ENCODE measurements at regions not wholly inside any gene's neighbourhood (a gene's known extent, or its start where the extent isn't known, plus 50 kb on each side); places are given as distances from the start of the nearest gene placed in this dataset.

GRCh38 chr3:16024548-16024947 is 149.9 kb upstream of the GALNT15 start:
- H2AFZ ChIP-seq (ENCODE audit: low read length, unreplicated experiment), result no peak overlapping the region
- H3K4me1 ChIP-seq (ENCODE audit: control insufficient read depth, insufficient read depth, low read length, unreplicated experiment), result peaks cover 16% of the 10 kb centered on the region
- H3K27me3 ChIP-seq (ENCODE audit: insufficient read depth, low read length), result no peaks in the 10 kb centered on the region
- H3K79me2 ChIP-seq (ENCODE audit: control insufficient read depth, insufficient read depth, low read length, unreplicated experiment), result no peaks in the 10 kb centered on the region
- H3K36me3 ChIP-seq (ENCODE audit: insufficient read depth, low read length), result no peaks in the 10 kb centered on the region
- H3K4me3 ChIP-seq (ENCODE audit: low read depth, low read length), result no peak overlapping the region
- no peak overlapping the region for H3K27ac ChIP-seq (ENCODE audit: low read depth, low read length)

- H3K36me3 ChIP-seq (ENCODE audit: insufficient read depth, low read length), result no peaks in the 10 kb centered on the region
- no peaks in the 10 kb centered on the region for H3K79me2 ChIP-seq (ENCODE audit: control insufficient read depth, insufficient read depth, low read length, unreplicated experiment)
- no peak overlapping the region for H3K4me3 ChIP-seq (ENCODE audit: low read depth, low read length)
- no peaks in the 10 kb centered on the region for H3K27me3 ChIP-seq (ENCODE audit: insufficient read depth, low read length)
- no peak overlapping the region for H3K27ac ChIP-seq (ENCODE audit: low read depth, low read length)
- peaks cover 16% of the 10 kb centered on the region for H3K4me1 ChIP-seq (ENCODE audit: control insufficient read depth, insufficient read depth, low read length, unreplicated experiment)
- no peak overlapping the region for H2AFZ ChIP-seq (ENCODE audit: low read length, unreplicated experiment)
These were observed 147.7 kb upstream of the GALNT15 start for GRCh38 chr3:16026753-16027152.

- no peak overlapping the region for H2AFZ ChIP-seq (ENCODE audit: low read length, unreplicated experiment)
- H3K27ac ChIP-seq (ENCODE audit: low read depth, low read length), result no peak overlapping the region
- H3K4me3 ChIP-seq (ENCODE audit: low read depth, low read length), result no peak overlapping the region
- H3K4me1 ChIP-seq (ENCODE audit: control insufficient read depth, insufficient read depth, low read length, unreplicated experiment), result peaks cover 16% of the 10 kb centered on the region
- H3K36me3 ChIP-seq (ENCODE audit: insufficient read depth, low read length), result no peaks in the 10 kb centered on the region
- H3K79me2 ChIP-seq (ENCODE audit: control insufficient read depth, insufficient read depth, low read length, unreplicated experiment), result no peaks in the 10 kb centered on the region
- no peaks in the 10 kb centered on the region for H3K27me3 ChIP-seq (ENCODE audit: insufficient read depth, low read length)
These were observed 145.9 kb upstream of the GALNT15 start for GRCh38 chr3:16028604-16029003.

GRCh38 chr3:16030342-16030741 is 144.1 kb upstream of the GALNT15 start:
- H3K79me2 ChIP-seq (ENCODE audit: control insufficient read depth, insufficient read depth, low read length, unreplicated experiment), result no peaks in the 10 kb centered on the region
- no peaks in the 10 kb centered on the region for H3K36me3 ChIP-seq (ENCODE audit: insufficient read depth, low read length)
- peaks cover 16% of the 10 kb centered on the region for H3K4me1 ChIP-seq (ENCODE audit: control insufficient read depth, insufficient read depth, low read length, unreplicated experiment)
- no peak overlapping the region for H3K4me3 ChIP-seq (ENCODE audit: low read depth, low read length)
- H3K27ac ChIP-seq (ENCODE audit: low read depth, low read length), result no peak overlapping the region
- no peaks in the 10 kb centered on the region for H3K27me3 ChIP-seq (ENCODE audit: insufficient read depth, low read length)
- no peak overlapping the region for H2AFZ ChIP-seq (ENCODE audit: low read length, unreplicated experiment)

DNA sequence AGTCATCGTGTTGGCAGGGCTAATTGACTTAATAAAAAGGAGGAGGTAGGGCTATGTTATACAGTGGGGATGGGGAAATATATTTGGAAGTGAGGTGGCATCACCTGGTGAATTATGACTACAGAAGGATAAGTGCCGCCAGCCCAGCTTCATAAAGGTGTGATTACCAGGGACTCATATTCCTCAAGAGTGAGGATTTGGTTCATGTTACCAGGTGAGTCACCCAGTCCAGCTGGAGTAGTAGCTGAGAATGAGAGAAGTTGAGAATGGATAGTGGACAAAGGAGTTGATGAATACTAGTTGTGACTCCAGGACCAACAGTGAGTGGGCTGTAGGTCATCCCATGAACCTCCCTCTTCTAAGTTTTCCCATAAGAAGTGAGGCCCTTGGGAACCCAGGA is 143.0 kb upstream of the GALNT15 start:
- no peak overlapping the region for H2AFZ ChIP-seq (ENCODE audit: low read length, unreplicated experiment)
- H3K36me3 ChIP-seq (ENCODE audit: insufficient read depth, low read length), result no peaks in the 10 kb centered on the region
- H3K79me2 ChIP-seq (ENCODE audit: control insufficient read depth, insufficient read depth, low read length, unreplicated experiment), result no peaks in the 10 kb centered on the region
- H3K27me3 ChIP-seq (ENCODE audit: insufficient read depth, low read length), result no peaks in the 10 kb centered on the region
- no peak overlapping the region for H3K4me3 ChIP-seq (ENCODE audit: low read depth, low read length)
- peaks cover 16% of the 10 kb centered on the region for H3K4me1 ChIP-seq (ENCODE audit: control insufficient read depth, insufficient read depth, low read length, unreplicated experiment)
- no peak overlapping the region for H3K27ac ChIP-seq (ENCODE audit: low read depth, low read length)

GRCh38 chr3:16033889-16034687 is 140.4 kb upstream of the GALNT15 start:
- Histone ChIP-seq H3K79me2 (ENCODE audit: control insufficient read depth, insufficient read depth, low read length, unreplicated experiment) (no peaks in the 10 kb centered on the region), H3K27ac (ENCODE audit: low read depth, low read length) (no peak overlapping the region), H3K27me3 (ENCODE audit: insufficient read depth, low read length) (no peaks in the 10 kb centered on the region), H2AFZ (ENCODE audit: low read length, unreplicated experiment) (no peak overlapping the region), H3K36me3 (ENCODE audit: insufficient read depth, low read length) (no peaks in the 10 kb centered on the region), H3K4me1 (ENCODE audit: control insufficient read depth, insufficient read depth, low read length, unreplicated experiment) (peaks cover 1% of the 10 kb centered on the region), H3K4me3 (ENCODE audit: low read depth, low read length) (no peak overlapping the region)

DNA sequence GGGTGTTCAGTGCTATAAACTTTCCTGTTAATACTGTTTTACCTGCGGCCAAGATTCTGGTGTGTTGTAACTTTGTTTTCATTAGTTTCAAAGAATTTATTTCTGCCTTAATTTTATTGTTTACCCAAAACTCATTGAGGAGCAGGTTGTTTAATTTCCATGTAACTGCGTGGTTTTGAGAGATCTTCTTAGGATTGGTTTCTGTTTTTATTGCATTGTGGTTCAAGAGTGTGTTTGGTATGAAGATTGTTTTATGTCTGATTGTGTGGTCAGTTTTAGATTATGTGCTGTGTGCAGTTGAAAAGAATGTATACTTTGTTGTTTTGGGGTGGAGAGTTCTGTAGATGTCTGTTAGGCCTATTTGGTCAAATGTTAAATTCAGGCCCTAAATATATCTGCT is 133.5 kb upstream of the GALNT15 start:
- Histone ChIP-seq H3K27ac (ENCODE audit: low read depth, low read length) (no peak overlapping the region), H3K4me1 (ENCODE audit: control insufficient read depth, insufficient read depth, low read length, unreplicated experiment) (no peaks in the 10 kb centered on the region), H3K36me3 (ENCODE audit: insufficient read depth, low read length) (no peaks in the 10 kb centered on the region), H3K79me2 (ENCODE audit: control insufficient read depth, insufficient read depth, low read length, unreplicated experiment) (no peaks in the 10 kb centered on the region), H2AFZ (ENCODE audit: low read length, unreplicated experiment) (no peak overlapping the region), H3K4me3 (ENCODE audit: low read depth, low read length) (no peak overlapping the region), H3K27me3 (ENCODE audit: insufficient read depth, low read length) (no peaks in the 10 kb centered on the region)

DNA sequence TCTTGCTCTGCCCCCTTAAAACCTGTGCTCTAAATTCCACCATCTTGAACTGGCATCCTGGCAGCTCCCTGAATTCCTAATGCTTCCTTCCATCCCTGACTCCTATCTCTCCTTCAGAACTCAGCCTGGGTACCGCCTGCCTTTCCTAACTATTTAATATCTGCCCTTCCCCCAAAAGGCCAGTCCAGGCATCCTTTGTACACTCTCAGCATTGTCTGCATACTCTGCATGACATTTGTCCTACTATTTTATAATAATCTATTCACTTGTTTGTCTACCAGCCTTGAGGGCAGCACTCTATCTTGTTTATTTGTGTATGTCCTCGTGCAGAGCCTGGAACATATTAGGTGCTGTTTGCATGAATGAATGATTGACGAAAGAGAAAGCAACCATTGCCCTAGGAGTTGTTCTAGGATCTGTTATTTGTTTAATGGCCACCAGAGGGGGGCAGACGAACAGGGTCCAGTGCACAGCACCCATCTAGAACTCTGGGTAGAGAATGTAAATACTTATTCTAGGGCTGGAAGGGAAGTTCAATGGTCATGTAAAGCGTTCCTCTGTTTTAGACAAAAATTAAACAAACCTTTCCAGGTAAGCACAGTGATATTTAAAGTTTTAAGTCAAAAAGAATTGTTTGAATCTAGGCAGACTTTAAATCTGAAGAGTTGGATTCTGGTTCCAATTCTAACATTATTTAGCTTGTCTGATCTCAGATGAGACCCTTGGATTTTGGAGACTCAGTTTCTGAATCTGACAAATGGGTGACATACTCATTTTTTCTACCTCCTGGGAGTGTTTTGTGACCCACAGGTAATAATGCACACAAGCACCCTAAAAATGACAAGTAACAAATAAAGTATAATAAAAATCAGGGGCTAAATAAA is 125.8 kb upstream of the GALNT15 start:
- Histone ChIP-seq H2AFZ (ENCODE audit: low read length, unreplicated experiment) (peak overlapping the region; percentile 88), H3K27me3 (ENCODE audit: insufficient read depth, low read length) (no peaks in the 10 kb centered on the region), H3K79me2 (ENCODE audit: control insufficient read depth, insufficient read depth, low read length, unreplicated experiment) (no peaks in the 10 kb centered on the region), H3K36me3 (ENCODE audit: insufficient read depth, low read length) (no peaks in the 10 kb centered on the region), H3K4me3 (ENCODE audit: low read depth, low read length) (peak overlapping the region; percentile 69), H3K4me1 (ENCODE audit: control insufficient read depth, insufficient read depth, low read length, unreplicated experiment) (peaks cover 10% of the 10 kb centered on the region), H3K27ac (ENCODE audit: low read depth, low read length) (no peak overlapping the region)

DNA sequence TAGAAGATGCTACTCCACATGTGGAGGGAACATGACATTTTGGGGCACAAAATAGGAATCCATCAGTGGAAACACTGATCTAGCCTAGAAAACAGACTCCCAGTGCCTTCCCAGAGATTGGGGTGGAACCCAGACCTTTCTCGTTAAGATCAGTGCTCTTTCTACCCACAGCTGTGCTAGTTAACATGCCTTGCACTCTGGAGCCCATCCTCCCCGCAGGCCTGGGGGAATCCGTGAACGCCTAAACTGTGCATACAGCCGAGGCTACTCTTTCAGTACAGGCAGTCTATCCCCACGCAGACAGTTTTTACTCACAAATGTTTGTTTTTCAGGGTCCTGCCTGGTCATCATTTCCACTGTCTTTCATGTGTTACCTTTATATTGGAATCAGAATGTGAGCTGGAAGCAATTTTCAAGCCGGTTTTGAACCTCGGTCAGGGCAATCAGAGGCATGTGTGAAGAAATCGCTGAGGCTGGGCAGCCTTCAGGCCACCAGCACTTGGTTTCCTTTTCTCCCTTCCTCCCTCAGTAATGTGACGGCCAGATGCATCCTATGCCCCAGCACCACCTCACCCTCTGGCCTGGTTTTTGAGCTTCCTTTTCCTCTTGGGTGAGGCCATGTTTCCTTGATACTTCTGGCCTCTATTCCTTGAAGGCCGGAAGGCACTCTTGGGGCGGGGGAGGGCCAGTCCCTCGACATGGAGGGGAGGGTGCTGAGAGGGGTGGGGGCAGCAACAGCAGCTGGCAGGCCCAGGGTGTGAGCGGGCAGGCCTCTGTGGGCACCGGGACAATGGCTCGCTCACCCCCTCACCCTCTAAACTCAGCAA is 123.6 kb upstream of the GALNT15 start:
- Histone ChIP-seq H3K36me3 (ENCODE audit: insufficient read depth, low read length) (no peaks in the 10 kb centered on the region), H2AFZ (ENCODE audit: low read length, unreplicated experiment) (no peak overlapping the region), H3K27ac (ENCODE audit: low read depth, low read length) (no peak overlapping the region), H3K4me3 (ENCODE audit: low read depth, low read length) (no peak overlapping the region), H3K79me2 (ENCODE audit: control insufficient read depth, insufficient read depth, low read length, unreplicated experiment) (no peaks in the 10 kb centered on the region), H3K4me1 (ENCODE audit: control insufficient read depth, insufficient read depth, low read length, unreplicated experiment) (peaks cover 30% of the 10 kb centered on the region), H3K27me3 (ENCODE audit: insufficient read depth, low read length) (no peaks in the 10 kb centered on the region)

GRCh38 chr3:16051691-16052090 is 122.8 kb upstream of the GALNT15 start:
- no peaks in the 10 kb centered on the region for H3K36me3 ChIP-seq (ENCODE audit: insufficient read depth, low read length)
- H3K27me3 ChIP-seq (ENCODE audit: insufficient read depth, low read length), result no peaks in the 10 kb centered on the region
- H2AFZ ChIP-seq (ENCODE audit: low read length, unreplicated experiment), result no peak overlapping the region
- H3K4me3 ChIP-seq (ENCODE audit: low read depth, low read length), result no peak overlapping the region
- peaks cover 36% of the 10 kb centered on the region for H3K4me1 ChIP-seq (ENCODE audit: control insufficient read depth, insufficient read depth, low read length, unreplicated experiment)
- H3K79me2 ChIP-seq (ENCODE audit: control insufficient read depth, insufficient read depth, low read length, unreplicated experiment), result no peaks in the 10 kb centered on the region
- no peak overlapping the region for H3K27ac ChIP-seq (ENCODE audit: low read depth, low read length)
